HFFc6 (cell line): ENCODE measurements at regions not wholly inside any gene's neighbourhood (a gene's known extent, or its start where the extent isn't known, plus 50 kb on each side); places are given as distances from the start of the nearest gene placed in this dataset.

Experiments used
- DNase-seq: peaks from one replicate; pipeline ENCODE4 v3.0.0-alpha.2; 2018
- H3K27ac Mint-ChIP-seq: 2 replicates; pipeline ENCODE4 v1.8.0; 2020; ENCODE audit warnings: mild to moderate bottlenecking, mixed read lengths
- H3K27me3 Mint-ChIP-seq: 2 replicates; pipeline ENCODE4 v1.8.0; 2021; ENCODE audit warnings: mild to moderate bottlenecking, moderate library complexity, mixed read lengths; ENCODE audit not compliant: insufficient read depth
- H3K36me3 Mint-ChIP-seq: 2 replicates; pipeline ENCODE4 v1.8.0; 2021; ENCODE audit warnings: low read depth, mixed read lengths
- H3K4me1 Mint-ChIP-seq: 2 replicates; pipeline ENCODE4 v1.8.0; 2020; ENCODE audit warnings: low read depth, mixed read lengths
- H3K4me3 Mint-ChIP-seq: 2 replicates; pipeline ENCODE4 v1.8.0; 2020; ENCODE audit warnings: mild to moderate bottlenecking, moderate library complexity, mixed read lengths
- H3K9me3 Mint-ChIP-seq: 2 replicates; pipeline ENCODE4 v1.8.0; 2020; ENCODE audit warnings: mild to moderate bottlenecking, mixed read lengths
- TF ChIP-seq, protein P1 (sequence below): fragments of 200-600 bp; sonication (generic); IDR thresholded peaks from 2 replicates; pipeline ENCODE4 v1.5.0; 2021; ENCODE audit warnings: antibody characterized with exemption, mild to moderate bottlenecking

DNA sequence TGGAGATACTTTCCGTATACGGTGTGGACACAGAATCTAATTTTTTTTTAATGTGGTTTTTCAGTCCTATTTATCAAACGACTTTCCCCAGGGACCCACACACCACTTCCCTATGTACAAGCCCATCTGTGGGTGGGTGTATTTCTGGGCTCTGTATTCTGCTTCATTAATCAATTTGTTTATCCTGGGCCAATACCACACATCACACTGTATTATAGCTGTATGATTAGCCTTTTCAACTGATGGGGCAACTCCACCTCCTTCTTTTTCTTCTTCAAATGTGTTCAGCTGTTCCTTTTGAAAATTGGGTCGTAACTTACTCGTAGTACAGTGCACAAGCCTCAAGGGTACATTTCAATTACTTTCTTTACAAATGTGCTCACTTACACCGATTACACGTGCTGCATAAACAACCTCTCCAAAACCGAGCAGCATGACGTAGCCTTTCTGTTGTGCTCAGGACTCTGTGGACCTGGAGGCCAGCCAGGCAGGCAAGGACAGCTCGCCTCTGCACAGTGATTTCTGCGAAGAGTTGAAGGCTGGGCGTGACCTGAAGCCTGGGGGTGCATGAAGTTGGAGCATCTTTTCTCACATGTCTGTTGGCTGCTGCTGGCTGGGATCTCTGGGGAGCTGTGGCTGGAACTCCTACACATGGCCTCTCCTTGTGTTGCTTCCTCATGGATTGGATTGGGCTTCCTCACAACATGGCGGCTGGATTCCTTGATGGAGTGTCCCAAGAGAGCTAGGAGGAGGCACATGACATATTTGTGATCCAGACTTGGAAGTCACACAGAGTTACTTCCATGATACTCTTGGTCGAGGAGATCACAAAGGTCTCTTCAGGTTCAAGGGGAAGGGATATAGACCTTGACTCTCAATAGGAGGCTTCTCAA is 126.5 kb downstream of the CRYAA start:
- H3K36me3 Mint-ChIP-seq: peaks cover 5% of the 10 kb centered on the region
- peaks cover 7% of the 10 kb centered on the region for H3K9me3 Mint-ChIP-seq
- no peaks in the 10 kb centered on the region for H3K4me1 Mint-ChIP-seq
- no peak overlapping the region for H3K4me3 Mint-ChIP-seq
- TF ChIP-seq, protein P1, sequence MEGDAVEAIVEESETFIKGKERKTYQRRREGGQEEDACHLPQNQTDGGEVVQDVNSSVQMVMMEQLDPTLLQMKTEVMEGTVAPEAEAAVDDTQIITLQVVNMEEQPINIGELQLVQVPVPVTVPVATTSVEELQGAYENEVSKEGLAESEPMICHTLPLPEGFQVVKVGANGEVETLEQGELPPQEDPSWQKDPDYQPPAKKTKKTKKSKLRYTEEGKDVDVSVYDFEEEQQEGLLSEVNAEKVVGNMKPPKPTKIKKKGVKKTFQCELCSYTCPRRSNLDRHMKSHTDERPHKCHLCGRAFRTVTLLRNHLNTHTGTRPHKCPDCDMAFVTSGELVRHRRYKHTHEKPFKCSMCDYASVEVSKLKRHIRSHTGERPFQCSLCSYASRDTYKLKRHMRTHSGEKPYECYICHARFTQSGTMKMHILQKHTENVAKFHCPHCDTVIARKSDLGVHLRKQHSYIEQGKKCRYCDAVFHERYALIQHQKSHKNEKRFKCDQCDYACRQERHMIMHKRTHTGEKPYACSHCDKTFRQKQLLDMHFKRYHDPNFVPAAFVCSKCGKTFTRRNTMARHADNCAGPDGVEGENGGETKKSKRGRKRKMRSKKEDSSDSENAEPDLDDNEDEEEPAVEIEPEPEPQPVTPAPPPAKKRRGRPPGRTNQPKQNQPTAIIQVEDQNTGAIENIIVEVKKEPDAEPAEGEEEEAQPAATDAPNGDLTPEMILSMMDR: no peak
- DNase-seq: no peak
- H3K27ac Mint-ChIP-seq: no peak overlapping the region
- H3K27me3 Mint-ChIP-seq: peaks cover 18% of the 10 kb centered on the region

DNA sequence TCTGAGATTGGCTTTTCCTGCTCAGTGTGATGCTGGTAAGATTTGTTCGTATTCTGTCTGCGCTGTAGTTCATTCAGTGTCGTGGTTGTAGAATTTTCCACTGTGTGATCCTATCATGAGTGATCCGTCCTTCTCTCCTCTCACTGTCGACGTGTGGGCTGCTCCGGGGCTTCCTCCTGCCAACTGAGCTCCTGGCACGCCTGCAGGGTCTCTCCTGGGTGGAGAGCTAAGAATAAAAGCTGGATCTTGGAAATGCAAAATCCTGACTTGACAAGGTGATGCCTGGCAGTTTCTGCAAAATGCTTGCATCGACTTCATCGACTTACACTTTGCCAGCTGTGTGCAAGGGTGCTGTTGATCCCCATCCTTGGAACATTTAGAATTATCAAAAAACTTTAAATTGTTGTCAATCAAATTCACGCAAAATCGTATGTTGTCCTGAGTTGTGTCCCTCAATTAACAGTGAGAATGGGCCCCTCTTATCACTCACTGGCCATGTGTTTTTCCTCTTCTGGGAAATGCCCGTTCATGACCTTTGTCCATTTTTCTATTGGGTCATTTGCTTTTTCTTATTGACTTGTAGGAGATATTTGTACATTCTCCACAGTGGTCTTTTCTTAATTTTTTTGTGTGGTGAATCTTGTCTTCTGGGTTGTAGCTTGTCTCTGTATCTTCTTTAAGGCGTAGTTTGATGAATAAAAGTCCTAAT is 125.5 kb downstream of the CRYAA start:
- H3K4me1 Mint-ChIP-seq: no peaks in the 10 kb centered on the region
- no peak overlapping the region for H3K4me3 Mint-ChIP-seq
- TF ChIP-seq, protein P1: no peak
- H3K9me3 Mint-ChIP-seq: peaks cover 9% of the 10 kb centered on the region
- peaks cover 17% of the 10 kb centered on the region for H3K27me3 Mint-ChIP-seq
- no peak overlapping the region for H3K27ac Mint-ChIP-seq
- H3K36me3 Mint-ChIP-seq: peaks cover 5% of the 10 kb centered on the region
- no peak for DNase-seq

DNA sequence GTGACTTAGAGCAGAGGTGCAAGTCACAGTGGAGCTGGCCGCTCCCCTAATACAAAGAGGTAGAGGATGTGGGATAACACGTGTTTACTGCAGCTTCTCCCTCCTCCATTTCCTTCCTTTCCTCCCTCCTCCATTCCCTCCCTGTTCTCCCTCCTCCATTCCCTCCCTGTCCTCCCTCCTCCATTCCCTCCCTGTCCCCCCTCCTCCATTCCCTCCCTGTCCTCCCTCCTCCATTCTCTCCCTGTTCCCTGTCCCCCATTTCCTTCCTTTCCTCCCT is 124.0 kb downstream of the CRYAA start:
- Mint-ChIP-seq H3K27me3 (peaks cover 19% of the 10 kb centered on the region), H3K27ac (no peak overlapping the region), H3K9me3 (peaks cover 12% of the 10 kb centered on the region), H3K4me3 (no peak overlapping the region), H3K36me3 (peaks cover 5% of the 10 kb centered on the region), H3K4me1 (no peaks in the 10 kb centered on the region)
- TF ChIP-seq, protein P1: no peak
- no peak for DNase-seq

DNA sequence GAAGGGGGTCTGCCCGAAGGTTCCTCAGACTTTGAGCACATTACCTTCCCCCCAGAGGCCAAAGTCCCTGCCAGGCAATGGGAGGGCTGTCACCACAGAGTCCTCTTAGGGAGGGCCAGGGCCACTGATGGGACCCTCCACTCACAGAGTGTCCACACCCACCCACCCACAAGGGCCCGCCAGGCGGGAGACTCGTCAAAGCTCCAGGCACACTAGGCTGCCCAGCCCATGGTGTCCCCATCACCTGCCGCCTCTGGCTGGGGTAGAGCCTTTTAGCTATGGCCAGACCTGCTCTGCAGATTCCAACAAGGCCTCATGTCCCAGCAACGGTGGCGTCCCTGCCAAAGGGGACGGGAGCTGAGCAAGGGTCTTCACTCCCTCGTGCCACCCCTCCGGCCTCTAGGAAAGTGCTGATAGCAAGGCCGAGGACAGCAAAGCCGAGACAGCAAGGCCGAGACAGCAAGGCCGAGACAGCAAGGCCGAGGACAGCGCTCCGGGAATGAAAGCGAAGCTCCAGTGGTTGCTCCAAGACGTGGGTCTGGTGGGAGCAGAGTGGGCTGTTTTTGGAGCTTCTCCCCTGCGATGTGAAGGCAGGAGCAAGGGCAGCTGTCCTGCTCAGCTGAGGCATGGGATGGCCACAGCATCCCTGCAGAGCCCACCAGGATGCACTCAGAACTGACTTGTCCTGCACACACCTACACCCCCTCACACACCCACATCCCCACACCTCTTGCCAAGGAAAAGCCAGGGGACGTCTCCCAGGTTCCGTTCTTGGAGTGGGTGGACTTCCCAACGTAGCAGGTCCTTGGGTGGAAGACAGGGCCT is 123.4 kb downstream of the CRYAA start:
- Mint-ChIP-seq H3K9me3 (peaks cover 12% of the 10 kb centered on the region), H3K36me3 (peaks cover 5% of the 10 kb centered on the region), H3K27me3 (peaks cover 22% of the 10 kb centered on the region), H3K4me3 (no peak overlapping the region), H3K4me1 (no peaks in the 10 kb centered on the region), H3K27ac (no peak overlapping the region)
- DNase-seq: no peak
- TF ChIP-seq, protein P1: no peak

DNA sequence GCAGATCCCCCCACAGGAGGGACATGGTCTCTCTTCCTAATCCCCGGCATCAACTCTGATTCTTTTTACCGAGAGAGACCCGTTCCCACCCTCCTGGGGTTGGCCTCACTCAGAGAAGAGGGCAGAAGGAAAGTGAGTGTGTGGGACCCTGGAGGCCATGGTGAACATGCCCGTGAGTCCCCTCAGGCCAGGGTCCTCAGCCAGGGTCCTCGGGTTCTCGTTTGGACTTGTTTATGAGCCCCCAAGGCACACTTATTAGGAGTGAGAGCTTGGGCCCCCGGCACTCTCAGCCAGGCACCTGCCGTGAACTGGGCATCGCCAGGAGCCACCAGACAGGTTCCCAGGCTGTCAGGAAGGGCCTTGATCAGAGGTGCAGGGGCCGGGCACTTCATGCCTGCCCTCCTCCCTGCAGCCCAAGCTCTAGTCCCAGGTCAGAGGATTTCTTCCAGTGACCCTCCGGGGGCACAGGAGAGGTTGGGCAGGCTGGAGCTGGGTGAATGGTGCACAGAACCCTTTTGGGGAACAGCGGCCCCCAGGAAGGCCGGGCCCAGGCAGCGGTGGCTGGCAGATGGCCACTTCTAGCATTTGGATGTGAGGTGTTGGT is 122.6 kb downstream of the CRYAA start:
- H3K9me3 Mint-ChIP-seq: peaks cover 12% of the 10 kb centered on the region
- TF ChIP-seq, protein P1: no peak
- no peak overlapping the region for H3K4me3 Mint-ChIP-seq
- H3K4me1 Mint-ChIP-seq: no peaks in the 10 kb centered on the region
- H3K27ac Mint-ChIP-seq: no peak overlapping the region
- H3K27me3 Mint-ChIP-seq: peaks cover 15% of the 10 kb centered on the region
- DNase-seq: no peak
- H3K36me3 Mint-ChIP-seq: peaks cover 5% of the 10 kb centered on the region
